Calu3 (cell line): ENCODE measurements at regions not wholly inside any gene's neighbourhood (a gene's known extent, or its start where the extent isn't known, plus 50 kb on each side); places are given as distances from the start of the nearest gene placed in this dataset.

Experiments used
- BruUV-seq: library from RNA; stranded (reverse); fragments of 400-500 nt; replicated peaks from 2 replicates; lab custom pipeline; 2021; lab: Mats Ljungman, UMichigan
- CTCF ChIA-PET: fragments of 300-600 bp; sonication (Branson Sonifier 250); formaldehyde crosslinking; loops from one replicate; lab custom pipeline; 2022; ENCODE audit warnings: antibody characterized with exemption; lab: Charles Lee
- DNase-seq: peaks from one replicate; pipeline ENCODE4 v3.0.0; 2022
- H3K27ac Mint-ChIP-seq: one replicate; pipeline ENCODE4 v1.8.0; 2022; ENCODE audit warnings: mixed read lengths; ENCODE audit not compliant: unreplicated experiment
- H3K27me3 Mint-ChIP-seq: one replicate; pipeline ENCODE4 v1.8.0; 2022; ENCODE audit warnings: mixed read lengths; ENCODE audit not compliant: unreplicated experiment
- H3K36me3 Mint-ChIP-seq: one replicate; pipeline ENCODE4 v1.8.0; 2022; ENCODE audit warnings: mild to moderate bottlenecking, moderate library complexity, mixed read lengths; ENCODE audit not compliant: insufficient read depth, unreplicated experiment
- H3K4me1 Mint-ChIP-seq: one replicate; pipeline ENCODE4 v1.8.0; 2022; ENCODE audit warnings: mild to moderate bottlenecking, low read depth, mixed read lengths; ENCODE audit not compliant: unreplicated experiment
- H3K4me3 Mint-ChIP-seq: one replicate; pipeline ENCODE4 v1.8.0; 2022; ENCODE audit warnings: mild to moderate bottlenecking, low read depth, moderate library complexity, mixed read lengths; ENCODE audit not compliant: unreplicated experiment
- H3K9me3 Mint-ChIP-seq: one replicate; pipeline ENCODE4 v1.8.0; 2022; ENCODE audit warnings: low read depth, mixed read lengths; ENCODE audit not compliant: unreplicated experiment
- intact Hi-C: fragments of 100-400 bp; cut with micrococcal nuclease; formaldehyde crosslinking; loops from one replicate; pipeline ENCODE4 v1.10.0; 2022; ENCODE audit not compliant: unreplicated experiment
- TF ChIP-seq, protein P1 (sequence below): fragments of 200-600 bp; IDR thresholded peaks from one replicate; pipeline ENCODE4 v1.8.0; 2022; ENCODE audit warnings: antibody characterized with exemption; ENCODE audit not compliant: unreplicated experiment

DNA sequence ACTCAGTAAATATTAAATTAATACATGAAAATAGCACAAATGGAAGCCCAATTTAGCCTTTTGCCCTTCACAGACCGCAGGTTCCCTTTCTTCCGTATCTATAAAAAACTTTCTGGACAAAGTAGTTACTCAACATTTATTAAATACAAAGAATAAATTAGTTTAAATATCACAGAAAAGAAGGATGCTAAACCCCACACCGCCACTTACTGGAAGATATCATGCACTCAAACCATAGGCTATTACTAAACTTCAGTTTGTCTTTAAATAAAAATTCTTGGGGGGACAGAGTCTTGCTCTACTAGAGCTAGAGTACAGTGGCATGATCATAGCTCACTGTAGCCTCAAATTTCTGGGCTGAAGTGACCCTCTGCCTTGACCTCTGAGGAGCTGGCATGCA lies 120.7 kb upstream of the FHL2 start:
- Mint-ChIP-seq H3K9me3 (no peaks in the 10 kb centered on the region), H3K27me3 (no peaks in the 10 kb centered on the region), H3K36me3 (no peaks in the 10 kb centered on the region), H3K27ac (no peak overlapping the region), H3K4me3 (no peak overlapping the region), H3K4me1 (peaks cover 8% of the 10 kb centered on the region)
- intact Hi-C loops: loop anchor here (2.0 kb wide), 1 partner anchor 123 kb away; no protein-coding TSS in a partner anchor
- CTCF ChIA-PET: interaction anchor here (1.6 kb wide), 1 partner anchor 64 kb away, joined by 5 read pairs; no protein-coding TSS in a partner anchor
- TF ChIP-seq, protein P1, sequence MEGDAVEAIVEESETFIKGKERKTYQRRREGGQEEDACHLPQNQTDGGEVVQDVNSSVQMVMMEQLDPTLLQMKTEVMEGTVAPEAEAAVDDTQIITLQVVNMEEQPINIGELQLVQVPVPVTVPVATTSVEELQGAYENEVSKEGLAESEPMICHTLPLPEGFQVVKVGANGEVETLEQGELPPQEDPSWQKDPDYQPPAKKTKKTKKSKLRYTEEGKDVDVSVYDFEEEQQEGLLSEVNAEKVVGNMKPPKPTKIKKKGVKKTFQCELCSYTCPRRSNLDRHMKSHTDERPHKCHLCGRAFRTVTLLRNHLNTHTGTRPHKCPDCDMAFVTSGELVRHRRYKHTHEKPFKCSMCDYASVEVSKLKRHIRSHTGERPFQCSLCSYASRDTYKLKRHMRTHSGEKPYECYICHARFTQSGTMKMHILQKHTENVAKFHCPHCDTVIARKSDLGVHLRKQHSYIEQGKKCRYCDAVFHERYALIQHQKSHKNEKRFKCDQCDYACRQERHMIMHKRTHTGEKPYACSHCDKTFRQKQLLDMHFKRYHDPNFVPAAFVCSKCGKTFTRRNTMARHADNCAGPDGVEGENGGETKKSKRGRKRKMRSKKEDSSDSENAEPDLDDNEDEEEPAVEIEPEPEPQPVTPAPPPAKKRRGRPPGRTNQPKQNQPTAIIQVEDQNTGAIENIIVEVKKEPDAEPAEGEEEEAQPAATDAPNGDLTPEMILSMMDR: no peak
- BruUV-seq: no TSS peak
- DNase-seq: no peak

DNA sequence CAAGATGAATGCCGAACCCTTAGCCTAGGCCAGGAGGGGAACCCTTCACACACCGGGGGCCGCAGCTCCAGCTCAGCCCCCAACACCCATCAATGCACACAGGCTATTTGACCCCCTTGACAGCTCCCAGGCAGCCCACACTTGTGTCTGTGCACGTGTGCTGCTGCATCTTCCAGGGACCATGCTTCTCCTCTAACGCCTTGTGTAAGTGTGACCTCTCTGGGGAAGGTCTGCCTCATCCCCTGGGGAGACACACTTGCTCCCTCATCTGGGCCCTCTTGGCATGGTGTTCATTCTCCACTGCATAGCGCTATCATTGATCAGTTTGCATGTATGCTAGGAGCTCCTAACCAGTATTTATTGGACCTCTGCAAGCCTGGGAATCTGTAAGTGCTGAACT lies 120.0 kb upstream of the FHL2 start:
- intact Hi-C loops: loop anchor here (2.0 kb wide), 1 partner anchor 122 kb away; no protein-coding TSS in a partner anchor
- CTCF ChIA-PET: interaction anchor here (0.6 to 1.6 kb wide), 2 partner anchors 63 to 148 kb away, joined by 3 to 5 read pairs; no protein-coding TSS in a partner anchor
- BruUV-seq: no TSS peak
- H3K9me3 Mint-ChIP-seq: no peaks in the 10 kb centered on the region
- peaks cover 8% of the 10 kb centered on the region for H3K4me1 Mint-ChIP-seq
- no peaks in the 10 kb centered on the region for H3K27me3 Mint-ChIP-seq
- no peaks in the 10 kb centered on the region for H3K36me3 Mint-ChIP-seq
- TF ChIP-seq, protein P1: no peak
- no peak overlapping the region for H3K4me3 Mint-ChIP-seq
- DNase-seq: peak; percentile 23
- H3K27ac Mint-ChIP-seq: no peak overlapping the region

DNA sequence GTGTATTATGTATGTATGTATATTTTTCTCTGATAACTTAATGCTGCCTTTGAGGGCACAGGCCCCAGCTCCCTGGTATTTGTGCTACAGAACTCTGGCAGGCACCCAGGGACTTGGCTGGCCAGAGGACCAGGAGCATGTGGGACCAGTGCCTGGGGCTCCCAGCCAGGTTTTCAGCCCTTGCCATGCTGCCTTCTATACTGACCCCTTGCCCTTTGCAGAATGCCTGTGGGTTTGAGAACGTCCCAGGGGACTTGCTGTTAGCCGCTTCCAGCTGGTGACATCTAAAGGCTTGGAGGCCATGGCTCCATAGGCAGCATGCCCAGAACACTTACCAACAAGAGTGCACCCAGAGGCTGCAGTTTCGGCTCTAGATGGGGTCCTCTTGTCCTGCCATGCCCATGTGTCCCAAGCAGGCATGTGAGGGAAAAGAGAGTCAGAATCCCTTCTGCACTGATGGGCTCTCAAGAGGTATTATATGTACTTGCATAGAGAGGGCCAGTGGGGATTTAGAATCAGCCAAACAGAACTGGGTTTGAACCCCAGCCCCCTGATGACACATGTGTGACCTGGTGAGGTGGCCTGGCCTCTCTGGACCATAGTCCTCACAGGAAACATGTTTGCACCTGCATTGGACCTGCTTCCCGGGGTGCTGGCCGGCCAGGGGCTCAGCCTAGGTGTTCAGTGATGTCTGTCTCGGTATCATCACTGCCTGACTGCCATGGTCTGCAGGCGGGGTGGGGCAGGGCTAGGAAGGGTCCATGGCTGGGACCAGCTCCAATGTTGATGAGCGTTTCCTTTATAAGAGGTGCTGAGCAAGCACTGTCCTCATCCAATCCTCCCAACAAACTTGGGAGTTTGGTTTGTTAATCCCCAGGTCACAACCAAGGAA lies 119.2 kb upstream of the FHL2 start:
- CTCF ChIA-PET: interaction anchor here (0.6 to 1.0 kb wide), 2 partner anchors 63 to 148 kb away, joined by 3 to 4 read pairs; no protein-coding TSS in a partner anchor
- H3K27me3 Mint-ChIP-seq: no peaks in the 10 kb centered on the region
- intact Hi-C loops: loop anchor here (1.0 to 2.0 kb wide), 2 partner anchors 63 to 121 kb away; no protein-coding TSS in a partner anchor
- BruUV-seq: no TSS peak
- peaks cover 8% of the 10 kb centered on the region for H3K4me1 Mint-ChIP-seq
- H3K4me3 Mint-ChIP-seq: no peak overlapping the region
- TF ChIP-seq, protein P1: no peak
- DNase-seq: no peak
- H3K27ac Mint-ChIP-seq: no peak overlapping the region
- H3K36me3 Mint-ChIP-seq: no peaks in the 10 kb centered on the region
- no peaks in the 10 kb centered on the region for H3K9me3 Mint-ChIP-seq

DNA sequence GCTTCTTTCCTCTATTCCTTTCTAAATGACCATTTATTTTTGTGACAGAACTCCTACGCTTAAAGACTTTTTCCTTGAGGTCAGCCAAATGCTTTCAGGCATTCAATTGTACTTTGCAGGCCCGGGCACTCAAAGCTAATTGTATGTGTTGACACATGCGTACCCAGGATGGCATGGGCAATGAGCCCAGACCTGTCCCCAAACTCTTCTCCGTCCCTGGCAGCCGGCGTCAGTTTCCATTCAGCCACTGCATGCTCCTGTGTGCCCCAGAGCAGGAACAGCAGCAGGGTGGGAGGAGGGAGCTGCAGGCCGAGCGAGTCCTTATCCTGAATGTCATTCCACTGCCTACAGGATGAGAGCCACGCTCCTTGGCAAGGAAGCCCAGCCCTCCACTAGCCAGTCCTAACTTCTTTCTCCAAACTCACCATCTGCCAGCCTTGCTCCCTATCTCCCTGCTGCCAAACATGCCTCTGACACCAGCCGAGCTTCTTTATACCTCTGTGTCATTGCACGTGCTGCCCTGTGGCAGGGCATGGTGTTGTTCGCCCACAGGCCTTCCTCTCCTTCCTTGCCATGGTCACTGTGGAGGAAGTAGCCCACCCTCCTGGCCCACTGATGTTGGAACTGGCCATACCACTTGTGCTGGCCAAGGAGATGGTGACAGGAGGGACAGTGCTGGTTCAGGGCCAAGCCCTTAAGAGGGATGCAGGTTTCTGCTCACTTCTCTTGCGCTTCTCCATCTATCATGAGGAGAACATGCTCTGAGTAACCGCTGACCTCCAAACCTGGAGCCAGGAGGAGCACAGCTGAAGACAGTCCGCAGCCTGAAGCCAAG lies 116.9 kb upstream of the FHL2 start:
- H3K27me3 Mint-ChIP-seq: no peaks in the 10 kb centered on the region
- TF ChIP-seq, protein P1: no peak
- no TSS peak for BruUV-seq
- peaks cover 8% of the 10 kb centered on the region for H3K4me1 Mint-ChIP-seq
- no peak for DNase-seq
- H3K9me3 Mint-ChIP-seq: no peaks in the 10 kb centered on the region
- CTCF ChIA-PET: no interaction called here
- intact Hi-C loops: no loop called here
- H3K4me3 Mint-ChIP-seq: no peak overlapping the region
- no peaks in the 10 kb centered on the region for H3K36me3 Mint-ChIP-seq
- H3K27ac Mint-ChIP-seq: no peak overlapping the region
